Renal cortex interstitium (tissue), 11 donors: ENCODE measurements at regions not wholly inside any gene's neighbourhood (a gene's known extent, or its start where the extent isn't known, plus 50 kb on each side); places are given as distances from the start of the nearest gene placed in this dataset.

Experiments
- DNase-seq, 11 donors: peaks; one replicate each; pipeline ENCODE4 v3.0.0-alpha.2; 2013; ENCODE audit warnings: low read depth in 9 of 11, low spot score in 4 of 11; ENCODE audit errors: extremely low read depth in 1 of 11

- DNase-seq = no peak
Measured at GRCh38 chrX:51798701-51799100, 55.5 kb downstream of the GSPT2 start.

GRCh38 chrX:51802917-51803688 is 59.9 kb downstream of the GSPT2 start:
- peak in 10 of 11 donors; percentile 21 to 54 (median 28) for DNase-seq

GRCh38 chrX:51803833-51804232 is 60.6 kb downstream of the GSPT2 start:
- DNase-seq = no peak

GRCh38 chrX:51804741-51805140 is 61.5 kb downstream of the GSPT2 start:
- DNase-seq = no peak

GRCh38 chrX:51813886-51814460 is 70.7 kb downstream of the GSPT2 start:
- DNase-seq = no peak

- no peak for DNase-seq
Measured at GRCh38 chrX:51824061-51824460, 69.4 kb upstream of the MAGED1 start.

GRCh38 chrX:51825436-51825835 is 68.0 kb upstream of the MAGED1 start:
- no peak for DNase-seq

- DNase-seq = no peak
Measured at GRCh38 chrX:51834076-51834475, 59.3 kb upstream of the MAGED1 start.

- DNase-seq = no peak
Measured at GRCh38 chrX:51836823-51837222, 56.6 kb upstream of the MAGED1 start.

GRCh38 chrX:51837451-51837850 is 56.0 kb upstream of the MAGED1 start:
- no peak for DNase-seq

GRCh38 chrX:51837921-51838320 is 55.5 kb upstream of the MAGED1 start:
- peak in 8 of 11 donors; percentile 14 to 46 (median 22) for DNase-seq
